H9 (cell line): ENCODE measurements at regions not wholly inside any gene's neighbourhood (a gene's known extent, or its start where the extent isn't known, plus 50 kb on each side); places are given as distances from the start of the nearest gene placed in this dataset.

Experiments used
- DNase-seq: peaks from one replicate; pipeline ENCODE4 v3.0.0-alpha.2; 2017
- H2AFZ ChIP-seq: one replicate; pipeline ENCODE4 v1.6.1; 2013; ENCODE audit warnings: mild to moderate bottlenecking, low read length, control low read depth, moderate library complexity
- H2AK5ac ChIP-seq: 2 replicates; pipeline ENCODE4 v1.6.1; 2013; ENCODE audit warnings: low read length, control low read depth, mixed read lengths; ENCODE audit not compliant: insufficient read length
- H2BK120ac ChIP-seq: one replicate; pipeline ENCODE4 v1.6.1; 2013; ENCODE audit warnings: low read depth, mild to moderate bottlenecking, low read length, control low read depth, inconsistent platforms; ENCODE audit not compliant: poor library complexity, severe bottlenecking
- H2BK12ac ChIP-seq: 2 replicates; pipeline ENCODE4 v1.6.1; 2013; ENCODE audit warnings: low read length, control low read depth, mixed read lengths, low read depth; ENCODE audit not compliant: insufficient read length
- H2BK15ac ChIP-seq: 2 replicates; pipeline ENCODE4 v1.6.1; 2013; ENCODE audit warnings: low read depth, low read length, control low read depth
- H2BK20ac ChIP-seq: one replicate; pipeline ENCODE4 v1.6.1; 2013; ENCODE audit warnings: low read depth, mild to moderate bottlenecking, low read length, control low read depth, inconsistent platforms; ENCODE audit not compliant: poor library complexity, severe bottlenecking
- H2BK5ac ChIP-seq: 2 replicates; pipeline ENCODE4 v1.6.1; 2013; ENCODE audit warnings: low read length, control low read depth, mixed read lengths; ENCODE audit not compliant: insufficient read length
- H3K14ac ChIP-seq: 2 replicates; pipeline ENCODE4 v1.6.1; 2013; ENCODE audit warnings: low read length, control low read depth; ENCODE audit not compliant: insufficient read depth
- H3K18ac ChIP-seq: 2 replicates; pipeline ENCODE4 v1.6.1; 2013; ENCODE audit warnings: low read depth, mild to moderate bottlenecking, mixed read lengths, low read length, control low read depth; ENCODE audit not compliant: insufficient read length
- H3K23ac ChIP-seq: 2 replicates; pipeline ENCODE4 v1.6.1; 2013; ENCODE audit warnings: low read length, control low read depth, mixed read lengths, low read depth; ENCODE audit not compliant: insufficient read length
- H3K23me2 ChIP-seq: 2 replicates; pipeline ENCODE4 v1.6.1; 2013; ENCODE audit warnings: low read depth, mild to moderate bottlenecking, mixed read lengths, low read length, control low read depth; ENCODE audit not compliant: insufficient read length, poor library complexity, severe bottlenecking
- H3K27ac ChIP-seq: 2 replicates; pipeline ENCODE4 v1.5.1; 2013; ENCODE audit warnings: low read length, control low read depth, mixed read lengths, low read depth; ENCODE audit not compliant: insufficient read length
- H3K27me3 ChIP-seq: 2 replicates; pipeline ENCODE4 v1.6.1; 2013; ENCODE audit warnings: low read length, control low read depth, inconsistent platforms; ENCODE audit not compliant: insufficient read depth
- H3K4ac ChIP-seq: 2 replicates; pipeline ENCODE4 v1.6.1; 2013; ENCODE audit warnings: low read depth, mild to moderate bottlenecking, control low read depth, inconsistent platforms, low read length, moderate library complexity
- H3K4me1 ChIP-seq: 2 replicates; pipeline ENCODE4 v1.6.1; 2013; ENCODE audit warnings: low read length, control low read depth, inconsistent platforms; ENCODE audit not compliant: insufficient read depth
- H3K4me2 ChIP-seq: 2 replicates; pipeline ENCODE4 v1.6.1; 2013; ENCODE audit warnings: low read length, control low read depth, mixed read lengths; ENCODE audit not compliant: insufficient read length, insufficient read depth
- H3K56ac ChIP-seq: 2 replicates; pipeline ENCODE4 v1.6.1; 2013; ENCODE audit warnings: low read depth, mild to moderate bottlenecking, mixed read lengths, low read length, control low read depth; ENCODE audit not compliant: insufficient read length
- H3K79me1 ChIP-seq: 2 replicates; pipeline ENCODE4 v1.6.1; 2013; ENCODE audit warnings: low read depth, mild to moderate bottlenecking, moderate library complexity, low read length, control low read depth, inconsistent platforms; ENCODE audit not compliant: insufficient read depth, poor library complexity, severe bottlenecking
- H3K79me2 ChIP-seq: 2 replicates; pipeline ENCODE4 v1.6.1; 2013; ENCODE audit warnings: low read length, control low read depth, inconsistent platforms; ENCODE audit not compliant: insufficient read depth
- H3K9ac ChIP-seq: 2 replicates; pipeline ENCODE4 v1.6.1; 2013; ENCODE audit warnings: low read length, control low read depth, mixed read lengths; ENCODE audit not compliant: insufficient read length; ENCODE audit errors: extremely low read depth
- H3K9me3 ChIP-seq: one replicate; pipeline ENCODE4 v1.6.1; 2013; ENCODE audit warnings: low read depth, low read length, inconsistent platforms; ENCODE audit not compliant: control insufficient read depth
- H3T11ph ChIP-seq: one replicate; pipeline ENCODE4 v1.6.1; 2013; ENCODE audit warnings: mild to moderate bottlenecking, low read length, control low read depth, inconsistent platforms
- H4K20me1 ChIP-seq: one replicate; pipeline ENCODE4 v1.6.1; 2013; ENCODE audit not compliant: control insufficient read depth, insufficient read length, insufficient read depth
- H4K5ac ChIP-seq: 2 replicates; pipeline ENCODE4 v1.6.1; 2013; ENCODE audit warnings: low read depth, mild to moderate bottlenecking, mixed read lengths, low read length, control low read depth; ENCODE audit not compliant: insufficient read length
- H4K8ac ChIP-seq: replicated peaks from 2 replicates; pipeline ENCODE4 v1.6.1; 2013; ENCODE audit warnings: low read length, control low read depth, mixed read lengths, low read depth; ENCODE audit not compliant: insufficient read length
- H4K91ac ChIP-seq: 2 replicates; pipeline ENCODE4 v1.6.1; 2013; ENCODE audit warnings: low read depth, mild to moderate bottlenecking, moderate library complexity, mixed read lengths, low read length, control low read depth; ENCODE audit not compliant: insufficient read length
- H3K27ac Mint-ChIP-seq, 3 experiments: 2 replicates in 2 of 3; 3 replicates in 1 of 3; pipeline ENCODE4 v1.8.0; 2020 to 2021; ENCODE audit warnings: mixed read lengths in 3 of 3, mild to moderate bottlenecking in 1 of 3, moderate library complexity in 1 of 3
- H3K27me3 Mint-ChIP-seq: 2 replicates; pipeline ENCODE4 v1.8.0; 2021; ENCODE audit warnings: low read depth, mild to moderate bottlenecking, moderate library complexity, mixed read lengths
- H3K36me3 Mint-ChIP-seq, 3 experiments: 2 replicates in 2 of 3; 3 replicates in 1 of 3; pipeline ENCODE4 v1.8.0; 2020 to 2021; ENCODE audit warnings: low read depth in 3 of 3, mixed read lengths in 3 of 3; ENCODE audit not compliant: insufficient read depth in 1 of 3
- H3K4me1 Mint-ChIP-seq, 2 experiments: 2 replicates each; pipeline ENCODE4 v1.8.0; 2020; ENCODE audit warnings: mixed read lengths in 2 of 2
- H3K4me3 Mint-ChIP-seq, 2 experiments: 2 replicates in 1 of 2; 3 replicates in 1 of 2; pipeline ENCODE4 v1.8.0; 2020 to 2021; ENCODE audit warnings: mild to moderate bottlenecking in 2 of 2, mixed read lengths in 2 of 2, moderate library complexity in 1 of 2
- H3K9me3 Mint-ChIP-seq, 2 experiments: 2 replicates in 1 of 2; 3 replicates in 1 of 2; pipeline ENCODE4 v1.8.0; 2020; ENCODE audit warnings: mild to moderate bottlenecking in 2 of 2, mixed read lengths in 2 of 2, moderate library complexity in 1 of 2
- CTCF ChIP-seq: fragments of 200-600 bp; sonication (generic); conservative IDR thresholded peaks from 3 replicates; pipeline ENCODE4 v1.8.0; 2021; ENCODE audit warnings: antibody characterized with exemption, mild to moderate bottlenecking
- WGBS: extraction: QIAGEN DNeasy Blood & Tissue Kit; methylation state at CpG from one replicate; pipeline ENCODE4 v1.1.7; 2013; ENCODE audit warnings: missing lambda C conversion rate, low lambda C conversion rate, mixed read lengths; ENCODE audit not compliant: insufficient read length; ENCODE audit errors: extremely low coverage; 5-methylcytosine and 5-hydroxymethylcytosine counted together

DNA sequence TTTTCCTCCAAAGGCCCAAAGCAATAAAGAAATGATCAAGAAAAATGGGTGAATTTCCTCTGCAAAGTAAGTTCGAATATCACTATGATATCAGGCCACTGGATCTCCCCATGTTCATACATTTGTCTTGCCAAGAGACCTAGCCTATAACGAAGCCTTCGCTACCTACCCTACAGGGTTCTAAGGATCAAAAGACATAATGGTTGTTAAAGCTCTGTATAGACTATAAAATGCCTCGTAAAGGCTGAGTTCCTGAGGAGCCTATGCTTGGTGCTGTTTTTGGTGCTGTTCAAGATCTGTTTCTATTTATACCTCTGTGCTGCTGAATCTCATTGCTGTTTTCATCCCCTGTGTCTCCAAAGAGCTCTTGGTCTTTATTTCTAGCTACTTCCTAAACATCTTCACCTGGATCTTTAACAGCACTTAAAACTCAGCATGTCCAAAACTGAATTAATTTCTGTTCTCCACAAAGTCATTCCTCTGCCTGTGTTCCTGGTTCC, 254.4 kb upstream of the CHAC2 start:
- TF ChIP-seq CTCF = no peak
- Histone ChIP-seq H2BK120ac (no peak overlapping the region), H3K56ac (no peak overlapping the region), H2BK15ac (no peak overlapping the region), H3K4me2 (no peak overlapping the region), H4K8ac (no peak overlapping the region), H4K20me1 (no peaks in the 10 kb centered on the region), H4K5ac (no peak overlapping the region), H3K9me3 (no peaks in the 10 kb centered on the region), H3K79me1 (no peaks in the 10 kb centered on the region), H3K27ac (no peak overlapping the region), H3K27me3 (no peaks in the 10 kb centered on the region), H2BK20ac (no peak overlapping the region), H3K23ac (no peak overlapping the region), H2BK5ac (no peak overlapping the region), H3K4me1 (no peaks in the 10 kb centered on the region), H3K9ac (no peak overlapping the region), H3K79me2 (no peaks in the 10 kb centered on the region), H4K91ac (no peak overlapping the region), H2AK5ac (no peak overlapping the region), H3T11ph (no peak overlapping the region), H2AFZ (no peak overlapping the region), H3K14ac (no peak overlapping the region), H3K18ac (no peak overlapping the region), H3K23me2 (no peaks in the 10 kb centered on the region), H2BK12ac (no peak overlapping the region), H3K4ac (no peak overlapping the region)
- DNase-seq = no peak
- Mint-ChIP-seq H3K36me3 (peaks cover 2 to 6% (median 3%) of the 10 kb centered on the region in 3 experiments; a peak in 5 of 7 replicates), H3K4me3 (no peak overlapping the region), H3K27ac (no peak overlapping the region), H3K9me3 (peaks cover 4 to 6% of the 10 kb centered on the region in 2 experiments; a peak in 3 of 5 replicates), H3K4me1 (peaks cover 20 to 24% of the 10 kb centered on the region in 2 experiments), H3K27me3 (no peaks in the 10 kb centered on the region)
- no CpG with 5 or more reads among the region's 4 CpGs for WGBS
